HG03354 (cell line): ENCODE measurements at regions not wholly inside any gene's neighbourhood (a gene's known extent, or its start where the extent isn't known, plus 50 kb on each side); places are given as distances from the start of the nearest gene placed in this dataset.
"Not testable (repeated sequence)": the region's sequence is repeated elsewhere in the genome, so short reads cannot be mapped to it uniquely, and the experiment has no call there.

ENCODE experiments used
- ATAC-seq: cut with Tn5 transposase; IDR thresholded peaks from one replicate; pipeline ENCODE4 v1.9.1; 2021; ENCODE audit warnings: mild to moderate bottlenecking; ENCODE audit not compliant: unreplicated experiment, poor library complexity, severe bottlenecking

DNA sequence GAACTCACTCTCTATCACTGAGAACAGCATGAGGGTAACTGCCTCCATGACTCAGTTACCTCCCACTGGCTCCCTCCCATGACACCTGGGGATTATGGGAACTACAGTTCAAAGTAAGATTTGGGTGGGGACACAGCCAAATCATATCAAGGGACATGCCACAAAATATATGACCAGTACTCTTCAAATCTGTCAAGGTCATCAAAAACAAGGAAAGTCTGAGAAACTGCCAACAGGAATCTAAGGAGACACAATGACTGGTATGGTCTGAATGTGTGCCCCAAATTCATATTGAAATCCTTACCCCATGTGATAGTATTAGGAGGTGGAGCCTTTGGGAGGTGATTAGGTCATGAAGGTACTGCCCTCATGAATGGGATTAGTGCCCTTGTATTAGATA is 258.8 kb downstream of the TPBG start:
- no peak for ATAC-seq

DNA sequence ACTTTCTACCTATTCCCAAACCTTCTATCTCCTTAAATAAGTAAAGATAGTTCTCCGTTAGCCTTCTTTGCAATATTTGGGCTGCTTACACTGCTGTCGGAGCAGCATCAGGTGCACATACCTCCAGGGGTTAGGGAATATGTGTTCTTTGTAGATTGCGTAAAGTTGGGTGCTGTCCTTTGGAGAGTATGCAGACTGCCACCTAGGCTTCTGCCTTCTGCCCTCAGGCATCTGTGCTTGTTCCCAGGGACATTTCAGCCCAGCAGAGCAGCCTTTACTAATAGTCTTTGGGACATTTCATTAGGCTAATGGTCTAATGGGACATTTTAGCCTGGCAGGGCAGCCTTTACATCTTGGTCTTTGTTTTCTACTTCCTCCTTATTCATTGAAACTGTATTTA is 260.6 kb downstream of the TPBG start:
- no peak for ATAC-seq

GRCh38 chr6:82626946-82627345 is 263.3 kb downstream of the TPBG start:
- ATAC-seq: not testable (repeated sequence)

DNA sequence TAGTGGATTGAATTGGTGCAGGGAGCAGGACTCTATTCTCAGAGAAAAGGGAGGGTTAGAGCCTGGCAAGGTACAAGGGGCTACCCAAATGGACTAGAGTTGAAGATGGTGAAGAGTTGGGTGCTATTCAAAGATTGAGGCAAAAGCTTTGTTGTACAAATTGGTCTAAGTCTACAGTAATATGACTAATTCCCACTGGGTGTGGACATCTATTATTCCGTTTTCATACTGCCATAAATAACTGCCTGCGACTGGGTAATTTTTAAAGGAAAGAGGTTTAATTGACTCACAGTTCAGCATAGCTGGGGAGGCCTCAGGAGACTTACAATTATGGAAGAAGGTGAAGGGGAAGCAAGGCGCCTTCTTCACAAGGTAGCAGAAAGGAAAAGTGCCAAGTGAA is 266.3 kb downstream of the TPBG start:
- ATAC-seq: no peak

DNA sequence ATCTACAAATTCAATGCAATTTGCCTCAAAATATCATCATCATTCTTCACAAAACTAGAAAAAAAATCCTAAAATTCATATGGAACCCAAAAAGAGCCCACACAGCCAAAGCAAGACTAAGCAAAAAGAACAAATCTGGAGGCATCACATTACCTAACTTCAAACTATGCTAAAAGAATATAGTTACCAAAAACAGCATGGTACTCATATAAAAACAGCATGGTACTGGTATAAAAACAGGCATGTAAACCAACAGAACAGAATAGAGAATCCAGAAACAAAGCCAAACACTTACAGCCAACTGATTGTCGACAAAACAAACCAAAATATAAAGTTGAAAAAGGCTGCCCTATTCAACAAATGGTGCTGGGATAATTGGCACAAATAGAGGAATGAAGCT is 278.1 kb downstream of the TPBG start:
- ATAC-seq: no peak

- no peak for ATAC-seq
Measured at GRCh38 chr6:82645536-82646230, 282.1 kb downstream of the TPBG start.

DNA sequence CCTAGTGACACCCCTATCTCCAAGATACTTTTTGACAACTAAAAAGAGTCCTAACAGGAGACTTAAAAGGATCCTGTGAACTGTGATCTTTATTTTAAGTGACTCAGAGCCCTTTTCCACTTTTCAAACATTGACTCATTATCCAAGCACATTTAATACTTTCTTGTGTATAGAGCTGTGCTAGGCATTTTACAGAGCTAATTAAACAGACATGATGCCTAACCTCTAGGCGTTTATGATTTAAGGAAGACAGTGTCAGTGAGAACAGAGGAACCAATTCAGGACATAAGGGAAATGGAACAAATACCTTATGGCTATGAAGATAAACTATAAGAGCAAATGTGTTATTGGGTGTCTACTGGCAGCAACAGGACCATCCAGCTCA is 282.6 kb downstream of the TPBG start:
- ATAC-seq: no peak

DNA sequence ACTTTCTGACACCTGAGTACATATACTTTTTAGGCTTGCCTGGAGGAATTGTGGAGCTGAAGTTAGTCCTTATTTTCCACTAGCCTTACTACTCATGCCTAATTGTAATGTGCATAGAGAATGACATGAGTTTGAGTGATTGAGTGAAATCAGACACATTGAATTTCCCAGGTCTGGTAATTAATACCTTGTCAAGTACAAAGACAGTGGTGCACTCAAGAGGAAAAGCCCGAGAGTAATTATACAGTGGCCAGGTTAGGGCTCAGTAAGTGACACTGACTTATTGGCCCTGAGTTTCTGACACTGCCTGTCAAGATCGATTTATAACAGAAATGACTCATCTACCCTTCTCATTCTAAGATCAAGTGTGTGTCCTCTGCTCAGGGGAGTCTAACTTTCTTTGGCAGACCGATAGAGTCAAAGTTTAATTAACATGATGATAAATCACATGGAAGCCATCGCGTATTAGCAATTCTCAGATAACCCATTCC is 288.3 kb downstream of the TPBG start:
- ATAC-seq: no peak

GRCh38 chr6:82679232-82679631 is 315.6 kb downstream of the TPBG start:
- ATAC-seq: no peak

DNA sequence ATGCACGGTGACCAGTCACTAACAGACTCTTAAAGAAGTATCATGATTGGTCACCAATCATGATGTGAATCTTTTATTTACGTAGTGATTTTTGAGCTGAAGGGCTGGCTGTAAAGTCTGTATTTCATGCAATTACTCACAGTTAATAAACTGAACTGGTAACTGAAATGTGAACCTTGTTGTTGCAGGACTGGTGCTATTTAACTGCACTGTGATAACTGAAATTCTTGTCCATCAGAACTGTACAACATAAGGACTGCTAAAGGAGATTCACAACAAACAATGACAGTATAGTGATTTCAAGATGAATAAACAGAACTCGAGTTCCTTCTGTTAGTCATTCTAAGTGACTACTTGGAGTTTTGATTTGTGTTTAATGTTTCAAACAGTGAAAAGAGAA is 316.6 kb downstream of the TPBG start:
- ATAC-seq: no peak

GRCh38 chr6:82681119-82681714 is 317.6 kb downstream of the TPBG start:
- ATAC-seq: no peak

DNA sequence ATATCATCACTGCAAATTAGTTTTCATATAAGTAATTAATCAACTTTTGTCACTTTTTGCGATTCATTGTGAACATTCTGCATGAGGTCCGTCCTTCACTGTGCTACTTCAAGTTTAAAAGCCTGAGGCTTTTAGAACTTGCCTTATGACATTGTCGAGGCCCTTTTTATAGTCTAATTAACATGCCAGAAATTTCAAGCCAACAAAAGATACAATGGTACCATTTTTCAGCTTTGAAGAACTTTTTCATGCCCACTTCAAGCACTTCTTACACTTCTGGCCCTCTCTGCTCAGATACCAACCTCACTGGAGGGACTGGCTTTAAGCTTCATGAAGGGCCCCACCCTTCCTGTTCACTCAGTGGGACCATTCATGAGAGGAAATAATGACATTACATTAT is 323.1 kb downstream of the TPBG start:
- ATAC-seq: no peak

GRCh38 chr6:82687855-82688254 is 324.2 kb downstream of the TPBG start:
- ATAC-seq: no peak

- no peak for ATAC-seq
Measured at GRCh38 chr6:82690283-82690682, 326.7 kb downstream of the TPBG start.

GRCh38 chr6:82691997-82692396 is 328.4 kb downstream of the TPBG start:
- ATAC-seq: no peak

DNA sequence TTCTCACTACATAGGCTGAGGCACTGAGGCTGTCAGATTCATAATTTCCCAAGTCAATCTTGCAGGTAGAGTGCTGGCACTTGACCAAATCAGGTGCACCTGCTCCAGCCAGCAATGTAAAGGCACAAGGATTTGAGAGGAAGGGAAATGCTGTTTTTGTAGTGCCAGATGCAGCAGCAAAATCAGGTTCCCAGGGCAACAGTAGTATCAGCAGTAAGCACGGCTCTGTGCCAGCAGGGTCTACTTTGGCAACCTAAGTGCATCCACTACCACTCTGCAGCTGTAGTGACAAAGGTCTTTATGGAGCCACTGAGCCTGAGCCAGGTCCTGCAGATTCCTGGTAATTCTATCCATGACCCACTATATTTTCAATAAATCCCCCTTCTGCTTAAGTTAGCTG is 329.5 kb downstream of the TPBG start:
- no peak for ATAC-seq

DNA sequence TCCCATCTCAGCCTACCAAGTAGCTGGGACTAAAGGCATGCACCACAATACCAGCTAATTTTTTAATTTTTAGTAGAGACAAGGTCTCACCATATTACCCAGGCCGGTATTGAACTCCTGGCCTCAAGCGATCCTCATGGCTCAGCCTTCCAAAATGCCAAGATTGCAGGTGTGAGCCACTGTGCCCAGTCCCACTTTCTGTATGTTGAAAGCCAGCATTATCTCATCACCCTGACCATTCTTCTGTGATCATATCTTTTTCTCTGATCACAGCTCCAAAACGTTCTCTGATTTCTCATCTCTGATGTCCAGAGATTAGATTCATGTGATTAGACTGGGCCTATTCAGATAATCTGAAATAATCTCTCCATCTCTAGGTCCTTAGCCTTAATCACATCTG is 337.7 kb downstream of the TPBG start:
- no peak for ATAC-seq

DNA sequence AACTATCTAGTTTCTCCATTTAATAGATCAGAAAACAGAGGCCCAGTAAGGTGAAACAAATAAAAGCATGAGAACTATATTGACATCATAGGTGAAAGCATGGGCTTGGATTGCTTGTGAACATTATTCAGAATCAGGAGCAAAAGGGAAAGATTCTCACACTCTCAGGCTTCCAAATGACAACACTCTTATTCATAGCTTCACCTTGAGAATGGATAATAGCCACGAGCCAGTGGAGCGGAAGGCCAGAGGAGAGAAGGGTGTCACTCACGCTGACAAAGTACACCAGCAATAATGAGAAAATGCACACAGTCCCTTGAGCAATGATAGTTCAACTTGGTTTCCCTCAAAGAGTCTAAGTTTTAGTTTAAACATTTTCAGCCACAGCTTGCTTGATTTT is 339.0 kb downstream of the TPBG start:
- ATAC-seq: no peak

DNA sequence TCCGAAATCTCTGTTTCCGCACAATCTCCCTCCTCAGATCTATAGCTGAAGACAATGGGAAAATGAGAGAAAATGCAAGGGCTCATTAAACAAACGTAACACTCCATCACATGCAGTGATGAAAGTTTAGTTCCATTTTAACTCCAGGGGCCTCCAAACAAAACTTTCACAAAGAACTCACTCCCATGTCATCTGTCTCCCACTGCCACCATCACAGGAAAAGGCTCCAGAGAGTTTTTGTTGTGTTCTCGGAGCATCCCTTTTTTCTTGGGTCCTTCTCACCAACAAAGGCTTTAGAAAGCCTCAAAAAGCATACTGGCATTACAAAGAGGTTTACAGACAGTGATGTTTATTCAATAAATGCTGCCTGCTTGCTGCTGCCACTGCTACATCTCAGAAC is 339.6 kb downstream of the TPBG start:
- no peak for ATAC-seq

GRCh38 chr6:82704045-82704444 is 340.4 kb downstream of the TPBG start:
- ATAC-seq: no peak

- no peak for ATAC-seq
Measured at GRCh38 chr6:82705579-82705978, 342.0 kb downstream of the TPBG start.
